IPS-NIHi7 (cell line): ENCODE measurements at regions not wholly inside any gene's neighbourhood (a gene's known extent, or its start where the extent isn't known, plus 50 kb on each side); places are given as distances from the start of the nearest gene placed in this dataset.

Source experiments
- DNase-seq: peaks from one replicate; pipeline ENCODE4 v3.0.0; 2012; ENCODE audit warnings: mixed read lengths; ENCODE audit errors: extremely low spot score

- no peak for DNase-seq
These were observed 334.7 kb upstream of the SLC8A1 start for GRCh38 chr2:40786636-40787035.

DNA sequence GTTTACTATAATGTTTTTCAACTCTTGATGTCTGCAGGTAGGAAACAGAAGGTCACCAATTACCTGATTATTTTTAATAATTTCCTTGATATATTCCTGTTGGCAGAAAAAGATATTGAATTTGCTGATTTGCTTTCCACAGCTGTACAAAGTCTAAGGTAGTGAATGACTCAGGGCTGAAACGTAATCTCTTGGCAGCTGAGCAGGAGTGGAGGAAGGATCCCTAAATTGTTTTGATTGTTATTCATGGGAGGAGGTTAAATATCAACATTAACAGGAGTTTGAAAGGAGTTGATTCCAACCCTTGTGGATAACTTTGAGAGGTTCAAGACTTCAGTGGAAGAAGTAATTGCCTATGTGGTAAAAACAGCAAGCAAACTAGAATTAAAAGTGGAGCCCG, 345.2 kb upstream of the SLC8A1 start:
- DNase-seq, result no peak

GRCh38 chr2:40803900-40804299, 352.0 kb upstream of the SLC8A1 start:
- no peak for DNase-seq

GRCh38 chr2:40809156-40809555, 357.3 kb upstream of the SLC8A1 start:
- DNase-seq, result no peak

DNA sequence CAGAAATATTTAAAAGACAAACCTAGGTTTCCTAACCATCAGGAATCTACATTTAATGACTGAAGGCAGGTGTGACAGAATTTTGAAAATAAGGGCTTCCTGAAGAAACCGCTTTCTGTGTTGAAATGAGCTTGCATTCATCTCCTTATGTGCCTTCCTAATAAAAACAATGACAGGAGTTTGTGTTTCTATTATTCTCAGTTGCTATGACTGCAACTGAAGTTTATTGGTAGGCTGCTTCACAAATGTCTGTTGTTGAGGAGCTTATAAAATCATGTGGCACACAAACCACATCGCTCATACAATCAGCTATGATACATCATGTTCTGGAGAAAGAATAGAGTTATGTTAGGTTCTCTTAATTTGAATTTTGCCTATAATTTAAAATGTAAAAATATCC, 362.7 kb upstream of the SLC8A1 start:
- DNase-seq, result no peak

DNA sequence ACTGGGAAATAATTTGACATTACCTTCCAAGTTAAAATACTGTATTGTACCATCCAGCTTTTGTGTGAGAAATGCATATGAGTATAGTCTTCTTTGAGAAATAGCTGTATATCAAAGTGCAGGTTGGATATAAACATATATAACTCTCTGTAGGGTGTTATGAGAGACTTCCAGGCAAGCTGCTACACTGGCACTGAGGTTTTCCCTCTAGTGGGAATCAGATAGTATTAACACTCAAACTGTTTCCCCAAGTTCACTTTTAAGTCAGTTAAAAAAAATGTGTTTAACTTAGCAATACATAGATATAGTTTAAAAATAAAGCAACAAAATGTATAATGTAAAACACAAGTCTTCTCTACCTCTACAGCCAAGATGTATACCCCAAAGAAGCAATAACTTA, 368.4 kb upstream of the SLC8A1 start:
- DNase-seq, result no peak

- DNase-seq, result no peak
These were observed 371.6 kb upstream of the SLC8A1 start for GRCh38 chr2:40823478-40823877.

GRCh38 chr2:40824278-40824677, 372.4 kb upstream of the SLC8A1 start:
- DNase-seq, result no peak

GRCh38 chr2:40827392-40827791, 375.5 kb upstream of the SLC8A1 start:
- DNase-seq, result peak; percentile 9

DNA sequence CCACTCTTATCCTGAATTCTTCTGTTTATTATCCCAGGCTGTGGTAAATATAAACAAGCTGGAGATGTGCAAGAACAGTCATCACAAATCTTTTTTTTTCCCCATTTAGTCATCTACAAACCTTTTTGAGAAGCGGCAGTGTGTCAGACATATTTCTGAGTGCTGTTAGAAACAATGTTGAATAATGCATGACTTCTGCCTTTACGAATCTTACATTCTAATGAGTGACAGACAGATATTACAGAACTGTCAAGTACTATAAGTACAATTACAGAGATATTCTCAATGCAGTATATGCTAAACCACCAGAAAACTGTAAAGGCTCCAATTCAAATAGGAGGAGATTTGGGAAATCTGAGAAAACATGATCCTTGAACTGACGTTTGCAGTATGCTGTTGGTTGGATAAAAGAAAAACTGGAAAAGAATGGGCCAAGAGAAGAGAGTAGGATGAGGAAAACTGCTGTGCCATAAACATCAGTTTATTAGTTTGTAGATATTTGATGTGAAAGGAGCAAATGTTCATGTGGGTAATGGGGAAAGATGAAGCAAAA, 379.5 kb upstream of the SLC8A1 start:
- DNase-seq, result no peak

DNA sequence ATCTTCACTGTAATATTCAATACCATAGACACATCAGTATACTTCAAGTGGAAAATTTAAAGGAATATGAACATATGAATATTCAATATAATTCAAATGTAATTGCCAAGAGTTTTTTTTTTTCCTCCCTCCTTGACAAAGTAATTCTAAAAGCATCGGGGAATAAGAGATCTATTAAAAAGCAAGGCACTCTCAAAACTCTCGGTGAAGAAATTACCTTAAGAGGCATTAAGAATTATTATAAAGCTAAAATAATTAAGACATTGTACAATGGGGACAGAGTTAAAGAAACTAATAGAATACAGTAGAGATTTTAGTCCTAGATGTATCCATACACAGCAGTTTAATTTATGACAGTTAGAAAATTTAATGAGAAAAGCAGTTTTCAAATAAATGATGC, 390.0 kb upstream of the SLC8A1 start:
- DNase-seq, result no peak

GRCh38 chr2:40844353-40845277, 392.7 kb upstream of the SLC8A1 start:
- DNase-seq, result peak; percentile 60

DNA sequence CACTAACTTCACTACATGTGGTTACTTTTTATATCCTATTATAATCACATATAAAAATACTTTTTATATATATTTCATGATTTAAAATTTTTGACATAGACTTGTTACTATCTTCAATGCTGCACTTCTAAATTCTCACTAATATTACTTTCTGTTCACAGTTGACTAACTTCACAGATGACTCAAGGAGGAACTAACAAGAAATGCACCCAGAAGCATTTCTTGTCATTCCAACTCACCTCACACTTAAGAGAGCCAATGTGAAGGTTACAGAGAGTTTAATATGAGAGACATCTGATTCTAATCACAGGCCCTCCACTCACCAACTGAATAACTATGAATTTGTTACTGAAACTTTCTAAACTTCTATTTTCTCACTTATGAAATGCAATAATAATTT, 399.8 kb upstream of the SLC8A1 start:
- no peak for DNase-seq

GRCh38 chr2:40859617-40860016, 407.7 kb upstream of the SLC8A1 start:
- DNase-seq, result peak; percentile 49

DNA sequence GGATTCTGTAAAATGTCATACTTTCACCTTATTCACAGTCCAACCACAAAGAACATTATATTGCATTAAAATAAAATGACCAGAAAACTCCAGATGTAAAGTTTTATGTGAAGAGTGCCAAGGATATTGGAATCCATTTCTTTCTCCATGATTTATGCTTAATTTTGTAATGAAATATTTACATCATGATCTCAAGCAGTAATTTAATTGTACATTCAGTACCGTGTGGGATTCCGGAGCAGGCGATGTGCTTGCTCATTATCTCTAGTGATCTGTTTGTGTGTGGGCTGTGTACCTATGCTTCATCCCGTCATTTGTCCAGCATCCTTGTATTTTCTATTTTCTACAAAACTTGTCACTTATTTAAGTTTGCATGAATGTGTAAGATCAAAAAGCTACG, 415.9 kb upstream of the SLC8A1 start:
- no peak for DNase-seq

DNA sequence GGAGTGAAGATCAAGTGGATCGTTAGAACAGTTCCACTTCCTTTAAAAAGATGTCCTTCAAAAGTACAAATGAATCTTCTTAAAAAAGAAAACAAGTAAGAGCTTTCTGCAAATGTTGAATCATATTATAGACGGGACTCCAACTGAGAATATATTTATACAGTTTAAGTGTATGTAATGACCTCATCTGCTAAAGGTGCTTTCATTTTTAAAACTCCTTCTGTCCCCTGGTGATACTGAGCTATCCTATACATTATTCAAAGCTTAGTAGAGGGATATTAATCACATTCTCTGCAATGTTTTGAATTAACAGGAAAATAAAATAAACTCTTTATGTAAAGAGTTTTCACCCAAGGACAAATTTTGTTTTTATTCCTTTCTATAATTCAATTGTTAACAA, 420.7 kb upstream of the SLC8A1 start:
- DNase-seq, result no peak

DNA sequence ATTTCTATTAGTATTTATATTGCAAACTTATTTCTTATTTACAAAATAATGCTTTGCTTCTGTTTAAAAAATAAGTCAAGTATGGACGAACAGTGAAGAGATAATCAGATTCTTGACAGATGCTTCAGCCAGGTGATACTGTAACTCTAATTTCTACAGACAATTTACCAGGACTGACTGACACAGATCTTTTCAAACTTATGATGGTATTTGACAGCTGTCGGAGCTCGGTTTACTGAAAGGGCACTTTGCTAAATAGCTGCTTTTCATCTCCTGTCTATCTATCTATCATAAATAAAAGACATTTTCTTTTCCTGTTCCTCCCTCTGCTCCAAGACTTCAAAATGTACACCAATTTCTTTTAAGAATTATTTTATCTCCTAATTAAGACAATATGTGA, 422.5 kb upstream of the SLC8A1 start:
- DNase-seq, result no peak

DNA sequence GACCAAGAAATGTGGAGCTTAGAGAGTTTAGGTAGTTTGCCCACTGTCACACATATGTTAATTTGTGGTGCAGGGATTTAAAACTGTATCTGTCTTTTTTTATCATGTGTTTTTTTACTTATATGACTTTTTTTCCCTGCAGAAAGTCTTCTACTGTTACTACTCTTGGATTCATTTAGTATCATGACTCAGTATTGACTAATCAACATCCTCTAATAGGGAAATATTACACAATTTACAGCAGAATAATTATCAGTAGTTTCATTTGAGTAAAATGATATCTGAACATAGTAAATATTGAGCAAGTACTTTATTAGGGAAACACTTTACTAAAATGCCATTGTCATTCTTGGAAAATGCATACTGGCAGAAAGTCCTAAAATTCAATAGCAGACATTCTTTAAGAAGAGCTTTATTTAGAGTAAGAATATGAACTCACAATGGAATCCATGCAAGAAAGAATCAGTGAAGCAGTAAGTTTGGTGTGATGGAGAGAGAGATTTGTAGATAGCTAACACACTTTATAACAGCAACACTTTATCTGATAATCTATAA, 425.9 kb upstream of the SLC8A1 start:
- DNase-seq, result no peak

GRCh38 chr2:40879305-40879704, 427.4 kb upstream of the SLC8A1 start:
- no peak for DNase-seq

DNA sequence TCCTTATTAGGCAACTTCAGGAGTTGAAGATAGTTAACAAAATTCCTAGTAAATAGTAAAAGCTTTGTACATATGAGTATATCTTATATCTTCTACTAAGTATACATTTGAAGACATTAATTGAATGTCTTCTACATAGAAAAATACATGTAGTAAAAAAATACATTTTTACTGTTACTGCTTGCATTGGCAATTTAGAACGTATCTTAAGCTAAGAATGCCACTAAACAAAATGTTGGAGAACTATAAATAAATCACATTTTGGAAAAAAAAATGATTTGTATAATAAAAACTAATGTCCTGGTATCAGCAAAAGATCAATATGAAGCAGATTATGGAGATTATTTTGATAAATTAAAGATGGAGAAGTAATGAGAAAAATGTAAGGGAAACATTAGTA, 434.2 kb upstream of the SLC8A1 start:
- DNase-seq, result no peak

DNA sequence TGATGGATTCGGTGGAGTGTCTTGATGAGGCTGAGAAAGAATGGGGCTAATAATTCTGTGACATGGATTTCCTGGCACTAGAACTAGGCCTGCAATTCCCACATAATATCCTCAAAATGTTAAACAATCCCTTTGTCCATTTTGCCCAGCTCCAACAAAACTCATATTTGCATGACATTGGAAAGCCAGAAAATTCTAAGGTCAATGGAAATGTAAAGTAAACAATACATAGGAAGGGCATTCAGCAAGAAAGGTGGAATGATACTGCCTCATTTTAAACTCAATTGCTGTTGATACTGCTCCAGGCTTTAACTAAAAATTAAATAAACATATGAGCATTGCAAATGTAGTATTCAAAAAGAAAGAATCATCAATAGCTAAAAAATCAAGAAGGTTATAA, 434.8 kb upstream of the SLC8A1 start:
- DNase-seq, result no peak

DNA sequence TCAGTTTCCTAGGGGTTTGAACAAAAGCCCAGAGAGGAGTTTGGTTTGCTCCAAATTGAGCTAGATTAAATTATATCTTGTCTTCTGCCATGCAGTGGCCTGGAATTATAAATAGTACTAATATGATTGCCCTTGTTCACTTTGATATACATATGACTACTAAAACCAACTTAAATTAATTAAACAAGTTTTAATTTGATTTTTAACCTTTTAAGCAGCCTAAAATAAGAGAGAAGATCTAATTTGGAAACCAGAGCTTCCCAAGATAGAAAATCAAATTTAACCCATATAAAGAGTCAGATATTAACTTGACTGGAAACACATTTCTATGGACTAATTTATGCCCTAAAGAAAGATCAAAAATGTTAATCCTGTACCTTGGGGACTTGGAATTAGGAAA, 444.5 kb upstream of the SLC8A1 start:
- DNase-seq, result no peak

GRCh38 chr2:40914666-40915065, 462.8 kb upstream of the SLC8A1 start:
- no peak for DNase-seq
